ENCODE measurements at regions not wholly inside any gene's neighbourhood (a gene's known extent, or its start where the extent isn't known, plus 50 kb on each side); places are given as distances from the start of the nearest gene placed in this dataset.

DNA sequence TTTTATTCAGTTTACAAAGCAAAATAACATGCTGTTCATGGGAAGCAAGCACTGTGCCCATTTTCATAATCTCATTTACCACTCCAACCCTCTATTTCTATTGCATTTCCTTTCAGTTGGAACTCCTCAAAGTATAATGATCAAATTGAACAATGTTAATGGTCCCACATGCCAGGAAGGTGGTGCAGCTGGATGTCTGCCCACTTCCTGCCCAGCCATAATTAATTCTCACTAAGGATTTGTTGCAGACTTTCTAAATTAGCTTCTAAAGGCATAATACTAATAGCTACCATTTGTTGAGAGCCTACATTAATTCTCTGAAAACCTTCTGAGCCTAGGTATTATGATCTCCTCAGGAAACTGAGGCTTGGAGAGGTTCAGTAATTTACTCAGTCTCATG, 316.1 kb upstream of the TPM1 start:
- H3K4me1 ChIP-seq (ENCODE audit: insufficient read depth, low read length, poor library complexity, severe bottlenecking), result no peaks in the 10 kb centered on the region
- no peak for DNase-seq (ENCODE audit: low spot score)
- ChIA-PET POLR2A (no interaction called here), CTCF (ENCODE audit: unreplicated experiment) (no interaction called here)
- H4K20me1 ChIP-seq (ENCODE audit: insufficient read depth, low read length), result no peaks in the 10 kb centered on the region
- no peak overlapping the region for H3K27ac ChIP-seq (ENCODE audit: low read depth, low read length, poor library complexity, severe bottlenecking)
- H3K9me3 ChIP-seq (ENCODE audit: low read length), result no peaks in the 10 kb centered on the region
- no peaks in the 10 kb centered on the region for H3K36me3 ChIP-seq (ENCODE audit: insufficient read depth, low read length)
- TF ChIP-seq EZH2phosphoT487 (IDR thresholded peaks at IDR 0.05; ENCODE audit: borderline replicate concordance, low read depth, low read length), result no peak
- TF ChIP-seq, protein P1, sequence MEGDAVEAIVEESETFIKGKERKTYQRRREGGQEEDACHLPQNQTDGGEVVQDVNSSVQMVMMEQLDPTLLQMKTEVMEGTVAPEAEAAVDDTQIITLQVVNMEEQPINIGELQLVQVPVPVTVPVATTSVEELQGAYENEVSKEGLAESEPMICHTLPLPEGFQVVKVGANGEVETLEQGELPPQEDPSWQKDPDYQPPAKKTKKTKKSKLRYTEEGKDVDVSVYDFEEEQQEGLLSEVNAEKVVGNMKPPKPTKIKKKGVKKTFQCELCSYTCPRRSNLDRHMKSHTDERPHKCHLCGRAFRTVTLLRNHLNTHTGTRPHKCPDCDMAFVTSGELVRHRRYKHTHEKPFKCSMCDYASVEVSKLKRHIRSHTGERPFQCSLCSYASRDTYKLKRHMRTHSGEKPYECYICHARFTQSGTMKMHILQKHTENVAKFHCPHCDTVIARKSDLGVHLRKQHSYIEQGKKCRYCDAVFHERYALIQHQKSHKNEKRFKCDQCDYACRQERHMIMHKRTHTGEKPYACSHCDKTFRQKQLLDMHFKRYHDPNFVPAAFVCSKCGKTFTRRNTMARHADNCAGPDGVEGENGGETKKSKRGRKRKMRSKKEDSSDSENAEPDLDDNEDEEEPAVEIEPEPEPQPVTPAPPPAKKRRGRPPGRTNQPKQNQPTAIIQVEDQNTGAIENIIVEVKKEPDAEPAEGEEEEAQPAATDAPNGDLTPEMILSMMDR (conservative IDR thresholded peaks at IDR 0.05; ENCODE audit: low read length), result no peak
- intact Hi-C loops (cut with micrococcal nuclease; ENCODE audit: unreplicated experiment), result no loop called here
- no peaks in the 10 kb centered on the region for H3K79me2 ChIP-seq (ENCODE audit: insufficient read depth, low read depth, low read length)
- H3K4me2 ChIP-seq (ENCODE audit: low read length), result no peak overlapping the region
- H3K4me3 ChIP-seq (ENCODE audit: low read depth, low read length, poor library complexity, severe bottlenecking), result no peak overlapping the region
- H3K9me2 ChIP-seq (ENCODE audit: insufficient read depth, low read length), result no peaks in the 10 kb centered on the region; the same call in 1 of the 2 replicates
- H2AFZ ChIP-seq (ENCODE audit: low read length), result no peak overlapping the region
- no TSS peak for BruUV-seq (replicated peaks)

DNA sequence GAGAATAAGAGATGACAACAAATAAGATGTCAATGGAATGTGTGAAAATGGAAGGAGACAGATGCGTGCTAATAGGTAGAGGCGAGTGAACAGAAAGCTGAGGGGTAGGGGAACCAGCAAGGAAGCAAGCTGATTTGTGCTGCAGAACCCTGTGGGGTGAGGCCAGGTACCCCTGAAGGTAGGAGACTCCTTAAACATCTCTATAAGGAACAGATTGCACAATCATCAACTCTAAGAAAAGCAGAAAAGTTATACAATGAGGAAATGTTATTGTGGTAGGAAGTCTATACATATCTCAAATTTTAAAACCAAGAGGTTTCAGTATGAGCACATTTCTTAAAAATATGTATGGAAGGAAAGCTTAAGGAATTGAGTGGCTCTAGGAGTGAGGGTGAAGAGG, 315.0 kb upstream of the TPM1 start:
- no TSS peak for BruUV-seq (replicated peaks)
- no peaks in the 10 kb centered on the region for H3K4me1 ChIP-seq (ENCODE audit: insufficient read depth, low read length, poor library complexity, severe bottlenecking)
- no peak overlapping the region for H3K4me2 ChIP-seq (ENCODE audit: low read length)
- no peaks in the 10 kb centered on the region for H3K36me3 ChIP-seq (ENCODE audit: insufficient read depth, low read length)
- no peak overlapping the region for H2AFZ ChIP-seq (ENCODE audit: low read length)
- POLR2A ChIA-PET, result no interaction called here
- H4K20me1 ChIP-seq (ENCODE audit: insufficient read depth, low read length), result no peaks in the 10 kb centered on the region
- TF ChIP-seq, protein P1 (conservative IDR thresholded peaks at IDR 0.05; ENCODE audit: low read length), result no peak
- TF ChIP-seq EZH2phosphoT487 (IDR thresholded peaks at IDR 0.05; ENCODE audit: borderline replicate concordance, low read depth, low read length), result no peak
- H3K9me3 ChIP-seq (ENCODE audit: low read length), result no peaks in the 10 kb centered on the region
- no peak overlapping the region for H3K27ac ChIP-seq (ENCODE audit: low read depth, low read length, poor library complexity, severe bottlenecking)
- H3K9me2 ChIP-seq (ENCODE audit: insufficient read depth, low read length), result no peaks in the 10 kb centered on the region; the same call in 1 of the 2 replicates
- no peak for DNase-seq (ENCODE audit: low spot score)
- H3K79me2 ChIP-seq (ENCODE audit: insufficient read depth, low read depth, low read length), result no peaks in the 10 kb centered on the region
- CTCF ChIA-PET (ENCODE audit: unreplicated experiment), result no interaction called here
- intact Hi-C loops (cut with micrococcal nuclease; ENCODE audit: unreplicated experiment), result no loop called here
- no peak overlapping the region for H3K4me3 ChIP-seq (ENCODE audit: low read depth, low read length, poor library complexity, severe bottlenecking)

DNA sequence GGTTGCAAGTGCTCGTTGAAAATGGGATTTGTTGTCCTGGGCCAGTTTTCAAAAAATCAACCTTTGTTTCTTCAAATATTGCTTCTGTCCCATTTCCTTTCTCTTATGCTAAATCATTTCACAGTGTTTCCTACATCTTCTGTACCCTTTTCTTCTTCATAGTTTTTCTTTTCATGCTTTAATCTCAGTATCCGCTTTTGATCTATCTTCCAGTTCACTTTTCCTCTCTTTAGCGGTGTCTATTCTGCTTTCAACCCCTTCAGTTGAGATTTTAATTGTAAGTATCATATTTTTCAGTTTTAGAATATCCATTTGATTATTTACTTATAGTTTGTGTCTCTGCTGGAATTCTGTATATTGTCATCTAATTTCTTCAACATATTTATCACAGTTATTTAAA, 311.7 kb upstream of the TPM1 start:
- DNase-seq (ENCODE audit: low spot score), result no peak
- BruUV-seq (replicated peaks), result no TSS peak
- CTCF ChIA-PET (ENCODE audit: unreplicated experiment), result no interaction called here

More for the DNA sequence above, 311.7 kb upstream of the TPM1 start:
- Histone ChIP-seq H3K4me2 (ENCODE audit: low read length) (no peak overlapping the region), H3K36me3 (ENCODE audit: insufficient read depth, low read length) (no peaks in the 10 kb centered on the region), H2AFZ (ENCODE audit: low read length) (no peak overlapping the region), H3K79me2 (ENCODE audit: insufficient read depth, low read depth, low read length) (no peaks in the 10 kb centered on the region), H3K9me3 (ENCODE audit: low read length) (no peaks in the 10 kb centered on the region), H3K4me1 (ENCODE audit: insufficient read depth, low read length, poor library complexity, severe bottlenecking) (no peaks in the 10 kb centered on the region), H3K4me3 (ENCODE audit: low read depth, low read length, poor library complexity, severe bottlenecking) (no peak overlapping the region), H4K20me1 (ENCODE audit: insufficient read depth, low read length) (no peaks in the 10 kb centered on the region), H3K27ac (ENCODE audit: low read depth, low read length, poor library complexity, severe bottlenecking) (no peak overlapping the region), H3K9me2 (ENCODE audit: insufficient read depth, low read length) (no peaks in the 10 kb centered on the region; the same call in 1 of the 2 replicates)
- intact Hi-C loops (cut with micrococcal nuclease; ENCODE audit: unreplicated experiment), result no loop called here
- POLR2A ChIA-PET, result no interaction called here
- no peak for TF ChIP-seq EZH2phosphoT487 (IDR thresholded peaks at IDR 0.05; ENCODE audit: borderline replicate concordance, low read depth, low read length)
- TF ChIP-seq, protein P1 (conservative IDR thresholded peaks at IDR 0.05; ENCODE audit: low read length), result no peak
